A673 (cell line): ENCODE measurements at regions not wholly inside any gene's neighbourhood (a gene's known extent, or its start where the extent isn't known, plus 50 kb on each side); places are given as distances from the start of the nearest gene placed in this dataset.

Source experiments
- BruUV-seq: library from RNA; stranded (reverse); fragments of 400-500 nt; replicated peaks from 2 replicates; lab custom pipeline; 2021; lab: Mats Ljungman, UMichigan
- CTCF ChIA-PET: fragments of 300-600 bp; sonication (Branson Sonifier 250); formaldehyde crosslinking; loops from one replicate; lab custom pipeline; 2022; ENCODE audit warnings: antibody characterized with exemption; lab: Charles Lee
- POLR2A ChIA-PET: fragments of 300-600 bp; sonication (Branson Sonifier 250); formaldehyde crosslinking; loops from one replicate; lab custom pipeline; 2022; ENCODE audit warnings: antibody characterized with exemption; ENCODE audit not compliant: low non-redundant PET; lab: Charles Lee
- DNase-seq: peaks from one replicate; pipeline ENCODE4 v3.0.0-alpha.2; 2015; ENCODE audit warnings: low spot score
- H3K27ac ChIP-seq: fragments of 200-600 bp; sonication (generic); 2 replicates; pipeline ENCODE4 v1.5.1; 2016; ENCODE audit warnings: mixed run types, low read depth, mild to moderate bottlenecking, mixed read lengths, antibody characterized with exemption, low read length; ENCODE audit not compliant: poor library complexity, severe bottlenecking
- H3K27me3 ChIP-seq: fragments of 200-600 bp; sonication (generic); replicated peaks from 2 replicates; pipeline ENCODE4 v1.6.1; 2017; ENCODE audit warnings: mixed run types, low read depth, mild to moderate bottlenecking, mixed read lengths, antibody characterized with exemption, low read length; ENCODE audit not compliant: insufficient read depth, poor library complexity
- H3K36me3 ChIP-seq: fragments of 200-600 bp; sonication (generic); 2 replicates; pipeline ENCODE4 v1.6.1; 2016; ENCODE audit warnings: mixed run types, mild to moderate bottlenecking, mixed read lengths, antibody characterized with exemption, low read length; ENCODE audit not compliant: insufficient read depth, poor library complexity, severe bottlenecking
- H3K4me1 ChIP-seq: fragments of 200-600 bp; sonication (generic); 2 replicates; pipeline ENCODE4 v1.6.1; 2017; ENCODE audit warnings: mixed run types, mild to moderate bottlenecking, mixed read lengths, antibody characterized with exemption, low read length; ENCODE audit not compliant: insufficient read depth, poor library complexity, severe bottlenecking
- H3K4me3 ChIP-seq: fragments of 200-600 bp; sonication (generic); 2 replicates; pipeline ENCODE4 v1.5.1; 2016; ENCODE audit warnings: low read depth, mixed run types, mild to moderate bottlenecking, mixed read lengths, low read length; ENCODE audit not compliant: poor library complexity, severe bottlenecking
- H3K9me3 ChIP-seq: fragments of 200-600 bp; sonication (generic); 2 replicates; pipeline ENCODE4 v1.6.1; 2016; ENCODE audit warnings: mixed run types, low read depth, mild to moderate bottlenecking, mixed read lengths, antibody characterized with exemption, low read length; ENCODE audit not compliant: poor library complexity, severe bottlenecking
- EZH2 ChIP-seq: fragments of 200-600 bp; sonication (generic); IDR thresholded peaks from 2 replicates; pipeline ENCODE4 v1.6.1; 2017; ENCODE audit warnings: borderline replicate concordance, low read depth, mild to moderate bottlenecking, mixed read lengths, antibody characterized with exemption, low read length; ENCODE audit not compliant: poor library complexity, severe bottlenecking
- intact Hi-C: fragments of 100-400 bp; cut with micrococcal nuclease; formaldehyde crosslinking; loops from one replicate; pipeline ENCODE4 v1.10.0; 2022; ENCODE audit not compliant: unreplicated experiment
- TF ChIP-seq, protein P1 (sequence below): fragments of 300-800, 200-600 bp; sonication (generic); conservative IDR thresholded peaks from 2 replicates; pipeline ENCODE4 v1.5.1; 2017; ENCODE audit warnings: low read depth, mild to moderate bottlenecking, antibody characterized with exemption, low read length, moderate library complexity, mixed read lengths

- CTCF ChIA-PET: no interaction called here
- POLR2A ChIA-PET: no interaction called here
- intact Hi-C loops: no loop called here
- peak; percentile 78 for DNase-seq
- H3K27ac ChIP-seq: no peak overlapping the region
- H3K36me3 ChIP-seq: no peaks in the 10 kb centered on the region
- H3K27me3 ChIP-seq: no peaks in the 10 kb centered on the region
- peaks cover 22% of the 10 kb centered on the region for H3K4me1 ChIP-seq
- no peaks in the 10 kb centered on the region for H3K9me3 ChIP-seq
- TF ChIP-seq EZH2: no peak
- TF ChIP-seq, protein P1, sequence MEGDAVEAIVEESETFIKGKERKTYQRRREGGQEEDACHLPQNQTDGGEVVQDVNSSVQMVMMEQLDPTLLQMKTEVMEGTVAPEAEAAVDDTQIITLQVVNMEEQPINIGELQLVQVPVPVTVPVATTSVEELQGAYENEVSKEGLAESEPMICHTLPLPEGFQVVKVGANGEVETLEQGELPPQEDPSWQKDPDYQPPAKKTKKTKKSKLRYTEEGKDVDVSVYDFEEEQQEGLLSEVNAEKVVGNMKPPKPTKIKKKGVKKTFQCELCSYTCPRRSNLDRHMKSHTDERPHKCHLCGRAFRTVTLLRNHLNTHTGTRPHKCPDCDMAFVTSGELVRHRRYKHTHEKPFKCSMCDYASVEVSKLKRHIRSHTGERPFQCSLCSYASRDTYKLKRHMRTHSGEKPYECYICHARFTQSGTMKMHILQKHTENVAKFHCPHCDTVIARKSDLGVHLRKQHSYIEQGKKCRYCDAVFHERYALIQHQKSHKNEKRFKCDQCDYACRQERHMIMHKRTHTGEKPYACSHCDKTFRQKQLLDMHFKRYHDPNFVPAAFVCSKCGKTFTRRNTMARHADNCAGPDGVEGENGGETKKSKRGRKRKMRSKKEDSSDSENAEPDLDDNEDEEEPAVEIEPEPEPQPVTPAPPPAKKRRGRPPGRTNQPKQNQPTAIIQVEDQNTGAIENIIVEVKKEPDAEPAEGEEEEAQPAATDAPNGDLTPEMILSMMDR: no peak
- H3K4me3 ChIP-seq: no peak overlapping the region
- BruUV-seq: no TSS peak
Measured at GRCh38 chr15:47870956-47871625, 153.8 kb downstream of the SEMA6D start.

- no peak overlapping the region for H3K4me3 ChIP-seq
- H3K36me3 ChIP-seq: no peaks in the 10 kb centered on the region
- intact Hi-C loops: no loop called here
- H3K9me3 ChIP-seq: no peaks in the 10 kb centered on the region
- H3K4me1 ChIP-seq: peaks cover 22% of the 10 kb centered on the region
- no peak for DNase-seq
- BruUV-seq: no TSS peak
- CTCF ChIA-PET: no interaction called here
- POLR2A ChIA-PET: no interaction called here
- H3K27me3 ChIP-seq: no peaks in the 10 kb centered on the region
- no peak overlapping the region for H3K27ac ChIP-seq
- TF ChIP-seq, protein P1: no peak
- no peak for TF ChIP-seq EZH2
Measured at GRCh38 chr15:47872208-47872607, 154.9 kb downstream of the SEMA6D start.

DNA sequence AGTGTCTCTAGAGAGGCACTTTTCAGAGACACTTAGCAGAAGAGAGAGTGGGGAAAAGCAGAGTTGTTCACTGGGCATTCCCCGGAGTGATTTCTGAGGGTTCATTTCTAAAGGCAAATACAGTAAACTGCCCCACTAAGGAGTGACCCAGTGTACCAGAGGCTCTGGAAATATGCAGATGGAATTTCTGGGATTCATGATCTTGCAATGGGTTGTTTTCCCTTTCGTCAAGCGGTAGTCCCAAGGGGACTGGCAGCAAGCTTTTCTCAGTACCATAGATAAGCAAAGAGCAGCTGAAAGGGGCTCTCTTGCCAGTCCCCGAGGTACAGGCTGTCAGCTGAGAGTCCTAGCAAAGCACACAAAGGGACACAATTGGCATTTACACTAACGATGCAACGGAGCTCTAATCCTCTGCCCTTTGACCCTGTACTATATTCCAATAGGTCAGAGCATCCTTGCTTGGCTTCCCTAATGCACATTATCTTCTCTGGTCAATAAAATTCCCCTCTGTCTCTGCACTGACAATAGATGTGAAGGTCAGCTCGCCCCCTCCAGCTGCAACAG is 155.6 kb downstream of the SEMA6D start:
- Histone ChIP-seq H3K27me3 (no peaks in the 10 kb centered on the region), H3K4me1 (peaks cover 22% of the 10 kb centered on the region), H3K4me3 (no peak overlapping the region), H3K27ac (no peak overlapping the region), H3K36me3 (no peaks in the 10 kb centered on the region), H3K9me3 (no peaks in the 10 kb centered on the region)
- intact Hi-C loops: no loop called here
- no peak for DNase-seq
- no TSS peak for BruUV-seq
- no peak for TF ChIP-seq EZH2
- TF ChIP-seq, protein P1: no peak
- CTCF ChIA-PET: no interaction called here
- POLR2A ChIA-PET: no interaction called here
